SH-SY5Y (cell line): ENCODE measurements at regions not wholly inside any gene's neighbourhood (a gene's known extent, or its start where the extent isn't known, plus 50 kb on each side); places are given as distances from the start of the nearest gene placed in this dataset.
A peak's percentile ranks its signal among the peaks of the same experiment; 100 is the strongest.

ENCODE experiments used
- GATA2 ChIP-seq: IDR thresholded peaks from 2 replicates; pipeline ENCODE4 v1.6.1; 2011; ENCODE audit warnings: mild to moderate bottlenecking, low read depth, low read length
- GATA3 ChIP-seq: IDR thresholded peaks from 2 replicates; pipeline ENCODE4 v1.6.1; 2011; ENCODE audit warnings: low read depth, mild to moderate bottlenecking, low read length, moderate library complexity

- peak; percentile 74; the same call in 1 of the 2 replicates for TF ChIP-seq GATA2
- TF ChIP-seq GATA3: peak; percentile 96
These were observed 97.2 kb upstream of the CNTN4 start for GRCh38 chr3:2001306-2002108.
